ENCODE measurements at regions not wholly inside any gene's neighbourhood (a gene's known extent, or its start where the extent isn't known, plus 50 kb on each side); places are given as distances from the start of the nearest gene placed in this dataset.

- Histone ChIP-seq H3K4me2 (ENCODE audit: low read length) (no peak overlapping the region), H2BK15ac (replicated peaks; ENCODE audit: low read depth) (no peak overlapping the region), H3K79me1 (ENCODE audit: low read length) (no peaks in the 10 kb centered on the region), H3K23ac (ENCODE audit: low read length) (no peak overlapping the region), H3K27me3 (ENCODE audit: insufficient read depth, low read length, poor library complexity) (no peaks in the 10 kb centered on the region), H3K4ac (ENCODE audit: low read depth, low read length) (no peak overlapping the region), H2BK120ac (ENCODE audit: low read depth, low read length) (no peak overlapping the region), H4K5ac (ENCODE audit: low read length) (no peak overlapping the region), H3K56ac (ENCODE audit: low read length) (no peak overlapping the region), H3K18ac (ENCODE audit: low read length) (no peak overlapping the region), H3K4me1 (ENCODE audit: control insufficient read depth, low read depth, low read length) (no peaks in the 10 kb centered on the region), H2BK5ac (ENCODE audit: low read length) (no peak overlapping the region), H2AK5ac (ENCODE audit: low read length) (no peak overlapping the region), H3K4me3 (ENCODE audit: low read length) (no peak overlapping the region), H3K79me2 (ENCODE audit: control insufficient read depth, insufficient read depth, low read length) (no peaks in the 10 kb centered on the region), H3K9ac (ENCODE audit: low read length) (no peak overlapping the region), H4K8ac (ENCODE audit: low read depth, low read length) (no peak overlapping the region), H3K27ac (ENCODE audit: low read depth, low read length) (no peak overlapping the region), H3K36me3 (ENCODE audit: control insufficient read depth, insufficient read depth, low read length) (no peaks in the 10 kb centered on the region)
- no peak for DNase-seq
- no CpG with 5 or more reads among the region's 9 CpGs for WGBS (ENCODE audit: extremely low coverage, insufficient coverage, low lambda C conversion rate)
Observed at GRCh38 chr17:73986641-73987177, 216.8 kb upstream of the RPL38 start.

DNA sequence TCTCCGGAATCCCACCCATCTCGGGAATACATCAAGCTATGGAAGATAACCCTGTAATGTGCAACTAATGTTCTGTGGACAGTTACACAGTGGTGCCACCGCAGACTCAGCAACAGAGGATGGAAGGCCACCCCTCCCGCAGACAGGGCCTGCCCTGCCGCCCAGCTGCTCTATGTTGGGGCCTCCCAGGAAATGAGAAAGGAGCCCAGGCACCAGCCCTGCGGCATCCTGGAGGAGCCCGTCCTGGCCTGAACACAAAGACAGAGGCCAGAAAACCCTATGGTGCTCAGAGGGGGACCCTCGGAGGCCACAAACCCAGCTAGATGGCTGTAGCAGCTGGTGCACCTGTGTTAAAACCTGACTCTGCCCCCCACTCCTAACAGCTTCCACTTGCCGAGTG is 216.1 kb upstream of the RPL38 start:
- no CpG with 5 or more reads among the region's 9 CpGs for WGBS (ENCODE audit: extremely low coverage, insufficient coverage, low lambda C conversion rate)
- no peaks in the 10 kb centered on the region for H3K4me1 ChIP-seq (ENCODE audit: control insufficient read depth, low read depth, low read length)
- no peak overlapping the region for H3K9ac ChIP-seq (ENCODE audit: low read length)
- H3K36me3 ChIP-seq (ENCODE audit: control insufficient read depth, insufficient read depth, low read length), result no peaks in the 10 kb centered on the region
- H3K27me3 ChIP-seq (ENCODE audit: insufficient read depth, low read length, poor library complexity), result no peaks in the 10 kb centered on the region
- DNase-seq, result no peak
- no peak overlapping the region for H3K23ac ChIP-seq (ENCODE audit: low read length)
- H3K4ac ChIP-seq (ENCODE audit: low read depth, low read length), result no peak overlapping the region
- no peak overlapping the region for H3K4me2 ChIP-seq (ENCODE audit: low read length)
- H3K79me1 ChIP-seq (ENCODE audit: low read length), result no peaks in the 10 kb centered on the region
- no peak overlapping the region for H2BK120ac ChIP-seq (ENCODE audit: low read depth, low read length)
- no peak overlapping the region for H3K56ac ChIP-seq (ENCODE audit: low read length)
- H4K5ac ChIP-seq (ENCODE audit: low read length), result no peak overlapping the region
- no peak overlapping the region for H2BK15ac ChIP-seq (replicated peaks; ENCODE audit: low read depth)
- no peak overlapping the region for H3K27ac ChIP-seq (ENCODE audit: low read depth, low read length)
- H2AK5ac ChIP-seq (ENCODE audit: low read length), result no peak overlapping the region
- H3K4me3 ChIP-seq (ENCODE audit: low read length), result no peak overlapping the region
- no peak overlapping the region for H3K18ac ChIP-seq (ENCODE audit: low read length)
- H4K8ac ChIP-seq (ENCODE audit: low read depth, low read length), result no peak overlapping the region
- H3K79me2 ChIP-seq (ENCODE audit: control insufficient read depth, insufficient read depth, low read length), result no peaks in the 10 kb centered on the region
- no peak overlapping the region for H2BK5ac ChIP-seq (ENCODE audit: low read length)

GRCh38 chr17:73987845-73988509 is 215.5 kb upstream of the RPL38 start:
- Histone ChIP-seq H3K4me2 (ENCODE audit: low read length) (no peak overlapping the region), H3K27ac (ENCODE audit: low read depth, low read length) (no peak overlapping the region), H3K36me3 (ENCODE audit: control insufficient read depth, insufficient read depth, low read length) (no peaks in the 10 kb centered on the region), H3K18ac (ENCODE audit: low read length) (no peak overlapping the region), H3K4ac (ENCODE audit: low read depth, low read length) (no peak overlapping the region), H3K4me3 (ENCODE audit: low read length) (no peak overlapping the region), H3K56ac (ENCODE audit: low read length) (no peak overlapping the region), H4K5ac (ENCODE audit: low read length) (no peak overlapping the region), H4K8ac (ENCODE audit: low read depth, low read length) (no peak overlapping the region), H3K79me2 (ENCODE audit: control insufficient read depth, insufficient read depth, low read length) (no peaks in the 10 kb centered on the region), H3K27me3 (ENCODE audit: insufficient read depth, low read length, poor library complexity) (no peaks in the 10 kb centered on the region), H3K79me1 (ENCODE audit: low read length) (no peaks in the 10 kb centered on the region), H3K4me1 (ENCODE audit: control insufficient read depth, low read depth, low read length) (no peaks in the 10 kb centered on the region), H3K23ac (ENCODE audit: low read length) (no peak overlapping the region), H2BK5ac (ENCODE audit: low read length) (no peak overlapping the region), H3K9ac (ENCODE audit: low read length) (no peak overlapping the region), H2AK5ac (ENCODE audit: low read length) (no peak overlapping the region), H2BK120ac (ENCODE audit: low read depth, low read length) (no peak overlapping the region), H2BK15ac (replicated peaks; ENCODE audit: low read depth) (no peak overlapping the region)
- WGBS (ENCODE audit: extremely low coverage, insufficient coverage, low lambda C conversion rate), result no CpG with 5 or more reads among the region's 16 CpGs
- no peak for DNase-seq

GRCh38 chr17:73989671-73990070 is 213.8 kb upstream of the RPL38 start:
- Histone ChIP-seq H3K36me3 (ENCODE audit: control insufficient read depth, insufficient read depth, low read length) (no peaks in the 10 kb centered on the region), H3K27me3 (ENCODE audit: insufficient read depth, low read length, poor library complexity) (no peaks in the 10 kb centered on the region), H3K9ac (ENCODE audit: low read length) (no peak overlapping the region), H3K23ac (ENCODE audit: low read length) (no peak overlapping the region), H3K4ac (ENCODE audit: low read depth, low read length) (no peak overlapping the region), H3K4me2 (ENCODE audit: low read length) (no peak overlapping the region), H3K27ac (ENCODE audit: low read depth, low read length) (no peak overlapping the region), H2BK120ac (ENCODE audit: low read depth, low read length) (no peak overlapping the region), H3K18ac (ENCODE audit: low read length) (no peak overlapping the region), H3K4me1 (ENCODE audit: control insufficient read depth, low read depth, low read length) (no peaks in the 10 kb centered on the region), H3K79me2 (ENCODE audit: control insufficient read depth, insufficient read depth, low read length) (no peaks in the 10 kb centered on the region), H3K4me3 (ENCODE audit: low read length) (no peak overlapping the region), H4K5ac (ENCODE audit: low read length) (no peak overlapping the region), H2BK5ac (ENCODE audit: low read length) (no peak overlapping the region), H2BK15ac (replicated peaks; ENCODE audit: low read depth) (no peak overlapping the region), H2AK5ac (ENCODE audit: low read length) (no peak overlapping the region), H3K56ac (ENCODE audit: low read length) (no peak overlapping the region), H4K8ac (ENCODE audit: low read depth, low read length) (no peak overlapping the region), H3K79me1 (ENCODE audit: low read length) (no peaks in the 10 kb centered on the region)
- no CpG with 5 or more reads among the region's 14 CpGs for WGBS (ENCODE audit: extremely low coverage, insufficient coverage, low lambda C conversion rate)
- no peak for DNase-seq

- Histone ChIP-seq H4K5ac (ENCODE audit: low read length) (no peak overlapping the region), H3K56ac (ENCODE audit: low read length) (no peak overlapping the region)
- WGBS (ENCODE audit: extremely low coverage, insufficient coverage, low lambda C conversion rate), result no CpG with 5 or more reads among the region's 7 CpGs
Observed at GRCh38 chr17:73990290-73990689, 213.2 kb upstream of the RPL38 start.

GRCh38 chr17:73991260-73991659 is 212.2 kb upstream of the RPL38 start:
- no peak overlapping the region for H2AK5ac ChIP-seq (ENCODE audit: low read length)
- no peaks in the 10 kb centered on the region for H3K4me1 ChIP-seq (ENCODE audit: control insufficient read depth, low read depth, low read length)
- DNase-seq, result peak; percentile 38
- H3K4me3 ChIP-seq (ENCODE audit: low read length), result no peak overlapping the region
- H3K27ac ChIP-seq (ENCODE audit: low read depth, low read length), result no peak overlapping the region
- H3K9ac ChIP-seq (ENCODE audit: low read length), result no peak overlapping the region
- no peaks in the 10 kb centered on the region for H3K79me1 ChIP-seq (ENCODE audit: low read length)
- H3K79me2 ChIP-seq (ENCODE audit: control insufficient read depth, insufficient read depth, low read length), result no peaks in the 10 kb centered on the region
- H3K27me3 ChIP-seq (ENCODE audit: insufficient read depth, low read length, poor library complexity), result no peaks in the 10 kb centered on the region
- no peak overlapping the region for H2BK120ac ChIP-seq (ENCODE audit: low read depth, low read length)
- no peak overlapping the region for H4K5ac ChIP-seq (ENCODE audit: low read length)
- no peak overlapping the region for H3K18ac ChIP-seq (ENCODE audit: low read length)
- H3K4ac ChIP-seq (ENCODE audit: low read depth, low read length), result no peak overlapping the region
- no peak overlapping the region for H3K23ac ChIP-seq (ENCODE audit: low read length)
- H3K4me2 ChIP-seq (ENCODE audit: low read length), result no peak overlapping the region
- H3K36me3 ChIP-seq (ENCODE audit: control insufficient read depth, insufficient read depth, low read length), result no peaks in the 10 kb centered on the region
- H3K56ac ChIP-seq (ENCODE audit: low read length), result no peak overlapping the region
- no CpG with 5 or more reads among the region's 5 CpGs for WGBS (ENCODE audit: extremely low coverage, insufficient coverage, low lambda C conversion rate)
- H2BK15ac ChIP-seq (replicated peaks; ENCODE audit: low read depth), result no peak overlapping the region
- no peak overlapping the region for H2BK5ac ChIP-seq (ENCODE audit: low read length)
- no peak overlapping the region for H4K8ac ChIP-seq (ENCODE audit: low read depth, low read length)

More at GRCh38 chr17:73990290-73990689, 213.2 kb upstream of the RPL38 start:
- no peaks in the 10 kb centered on the region for H3K79me1 ChIP-seq (ENCODE audit: low read length)
- no peak overlapping the region for H4K8ac ChIP-seq (ENCODE audit: low read depth, low read length)
- no peaks in the 10 kb centered on the region for H3K4me1 ChIP-seq (ENCODE audit: control insufficient read depth, low read depth, low read length)
- DNase-seq, result no peak
- no peak overlapping the region for H2BK120ac ChIP-seq (ENCODE audit: low read depth, low read length)
- no peak overlapping the region for H3K23ac ChIP-seq (ENCODE audit: low read length)
- H3K27ac ChIP-seq (ENCODE audit: low read depth, low read length), result no peak overlapping the region
- H2BK15ac ChIP-seq (replicated peaks; ENCODE audit: low read depth), result no peak overlapping the region
- H3K4me3 ChIP-seq (ENCODE audit: low read length), result no peak overlapping the region
- H2BK5ac ChIP-seq (ENCODE audit: low read length), result no peak overlapping the region
- no peak overlapping the region for H3K4ac ChIP-seq (ENCODE audit: low read depth, low read length)
- no peaks in the 10 kb centered on the region for H3K36me3 ChIP-seq (ENCODE audit: control insufficient read depth, insufficient read depth, low read length)
- H3K18ac ChIP-seq (ENCODE audit: low read length), result no peak overlapping the region
- no peaks in the 10 kb centered on the region for H3K27me3 ChIP-seq (ENCODE audit: insufficient read depth, low read length, poor library complexity)
- no peak overlapping the region for H2AK5ac ChIP-seq (ENCODE audit: low read length)
- no peak overlapping the region for H3K9ac ChIP-seq (ENCODE audit: low read length)
- H3K79me2 ChIP-seq (ENCODE audit: control insufficient read depth, insufficient read depth, low read length), result no peaks in the 10 kb centered on the region
- H3K4me2 ChIP-seq (ENCODE audit: low read length), result no peak overlapping the region

Data from mesendoderm (in vitro differentiated cells).